DMS153 treated with DMSO at 0.1 percent for 48 hours (cell line): ENCODE measurements at regions not wholly inside any gene's neighbourhood (a gene's known extent, or its start where the extent isn't known, plus 50 kb on each side); places are given as distances from the start of the nearest gene placed in this dataset.
"Not testable (repeated sequence)": the region's sequence is repeated elsewhere in the genome, so short reads cannot be mapped to it uniquely, and the experiment has no call there.

Experiments used
- DNase-seq: peaks from one replicate; lab custom pipeline; 2025; ENCODE audit not compliant: unreplicated experiment; lab: John Stamatoyannopoulos, UW

DNA sequence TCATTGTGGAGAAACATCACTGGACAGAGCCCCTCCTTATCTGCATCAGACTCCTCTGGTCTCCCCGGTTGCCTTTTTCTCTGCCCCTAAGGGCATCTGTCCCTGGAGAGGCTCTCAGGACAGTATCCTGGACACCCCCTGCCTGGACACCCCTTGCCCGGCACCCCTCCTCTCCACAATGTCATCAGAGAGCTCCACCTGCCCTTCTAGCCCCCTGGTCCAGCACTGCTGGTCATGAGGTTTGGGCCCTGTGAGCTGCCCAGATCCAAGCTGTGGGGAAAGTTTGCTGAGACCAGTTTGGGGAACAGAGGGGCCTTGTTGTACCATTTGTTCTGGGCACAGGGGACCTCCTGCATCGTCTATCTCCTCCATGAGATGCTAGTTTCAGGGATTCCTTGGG lies 335.2 kb downstream of the CACNA1B start:
- DNase-seq = not testable (repeated sequence)

DNA sequence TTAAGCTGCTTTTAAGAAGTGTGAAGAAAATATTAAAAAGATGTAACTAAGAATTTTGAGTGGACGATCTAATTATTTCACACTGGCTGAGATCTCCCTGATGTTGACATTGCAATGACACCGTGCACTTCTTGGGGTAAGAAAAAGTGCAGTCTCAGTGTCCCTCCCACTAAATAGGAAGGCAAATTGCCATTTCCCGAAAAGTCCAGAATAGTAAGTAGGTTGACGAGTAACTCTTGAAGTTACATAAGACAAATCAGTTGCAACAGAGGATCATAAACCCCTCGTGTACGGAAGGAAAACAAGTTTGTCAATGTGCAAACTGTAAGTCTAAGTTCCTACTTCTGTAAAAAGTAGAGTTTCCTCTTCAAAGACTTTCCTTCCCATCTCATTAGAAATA lies 336.2 kb downstream of the CACNA1B start:
- not testable (repeated sequence) for DNase-seq

DNA sequence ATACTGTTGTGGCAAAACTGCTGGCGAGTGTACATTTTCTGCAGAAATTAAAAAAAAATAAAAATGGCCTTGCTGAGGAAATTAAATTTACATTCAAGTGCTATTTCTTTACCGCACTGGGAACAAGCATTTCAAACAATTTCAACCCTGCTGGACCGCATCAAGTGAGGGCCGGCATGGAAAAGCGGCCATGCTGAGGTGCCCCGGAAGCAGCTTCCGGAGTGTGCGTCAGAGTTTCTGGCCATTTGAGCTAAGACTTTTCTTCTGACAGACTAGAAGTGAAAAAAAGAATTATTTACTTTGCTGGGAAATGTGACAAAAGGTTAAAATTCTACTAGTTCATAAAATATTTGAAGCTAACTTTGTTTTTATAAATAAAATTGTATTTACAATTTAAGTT lies 337.0 kb downstream of the CACNA1B start:
- DNase-seq = not testable (repeated sequence)

DNA sequence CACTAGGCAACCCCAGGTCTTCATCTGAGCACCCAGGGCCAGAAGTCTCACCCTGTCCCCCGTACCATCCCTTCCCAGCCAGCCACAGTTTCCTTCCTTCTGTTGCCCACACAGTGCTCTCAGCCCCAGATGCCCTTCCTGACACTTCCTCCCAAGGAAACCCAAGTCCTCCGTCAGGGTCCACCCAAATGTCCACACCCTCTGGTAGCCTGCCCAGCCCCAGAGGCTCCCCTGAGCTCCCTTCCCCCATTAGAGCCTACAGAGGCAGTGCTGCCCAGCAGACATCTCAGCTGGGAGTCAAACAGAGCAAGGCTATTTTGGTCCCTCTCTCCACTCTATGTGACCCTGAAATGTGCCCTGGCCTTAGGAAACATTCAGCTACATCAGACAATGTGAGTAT lies 338.0 kb downstream of the CACNA1B start:
- DNase-seq = not testable (repeated sequence)

DNA sequence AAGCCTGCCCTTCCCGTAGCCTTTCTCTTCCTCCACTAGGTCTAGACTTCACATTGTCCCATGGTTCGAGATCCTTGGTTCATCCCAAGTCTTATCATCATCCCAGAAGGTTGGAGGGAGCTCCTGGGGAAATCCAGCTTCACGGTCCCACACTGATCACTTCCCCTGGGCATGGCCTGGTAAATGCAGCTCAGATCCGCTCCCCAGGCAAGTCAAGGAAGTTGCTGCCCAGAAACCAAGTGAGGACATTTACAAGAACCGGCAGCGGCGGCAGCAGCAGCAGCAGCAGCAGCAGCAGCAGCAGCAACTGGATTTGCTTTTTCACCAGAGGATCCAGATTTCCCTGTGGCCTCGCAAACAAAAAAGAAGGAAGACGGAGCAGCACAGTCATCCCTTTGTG lies 339.2 kb downstream of the CACNA1B start:
- DNase-seq = not testable (repeated sequence)

DNA sequence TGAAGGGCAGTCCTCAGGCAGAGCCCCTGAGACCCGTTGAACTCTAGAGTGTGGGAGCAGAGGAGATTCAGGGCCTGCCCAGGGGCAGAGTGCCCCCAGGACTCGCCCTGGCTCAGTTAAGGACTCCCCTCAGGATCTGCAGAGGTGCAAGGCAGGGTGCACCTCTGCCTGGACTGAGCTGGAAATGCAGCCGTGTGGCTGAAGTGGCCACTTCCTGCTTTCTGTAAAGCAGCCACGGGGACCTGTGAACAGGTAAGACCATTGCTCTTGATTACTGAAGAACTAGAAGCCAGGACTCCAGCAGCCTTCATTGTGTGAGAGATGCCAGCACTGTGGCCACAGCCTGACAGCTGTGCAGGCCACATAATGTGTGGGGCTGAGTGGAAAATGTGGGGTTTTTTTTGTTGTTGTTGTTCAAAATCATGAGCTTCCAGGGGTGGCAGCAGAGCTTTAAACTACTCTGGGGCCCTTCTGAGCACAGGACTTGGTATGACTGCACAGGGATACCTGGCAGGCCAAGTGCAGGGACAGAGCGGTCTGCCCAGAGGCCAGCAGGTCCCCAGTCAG lies 339.8 kb downstream of the CACNA1B start:
- peak; percentile 1 for DNase-seq

DNA sequence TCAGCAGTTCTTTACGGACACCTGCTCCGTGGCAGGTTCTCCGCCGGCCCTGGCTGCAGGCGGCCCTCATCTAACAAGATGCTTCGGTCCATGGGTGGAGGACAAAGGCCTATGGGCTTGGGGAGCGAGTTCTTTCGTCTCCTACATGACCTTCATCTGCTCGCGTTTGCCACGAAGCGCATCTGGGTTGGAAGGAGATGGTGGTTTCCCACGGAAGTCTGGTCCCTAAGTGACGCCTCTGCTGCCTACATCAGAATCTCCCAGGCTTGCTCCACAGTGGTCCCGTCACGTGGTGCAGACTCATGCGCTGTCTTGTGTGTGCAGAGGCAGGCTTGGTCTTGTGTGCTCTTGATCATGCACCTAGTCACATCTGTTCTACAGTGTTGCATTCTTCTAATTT lies 341.7 kb downstream of the CACNA1B start:
- DNase-seq = not testable (repeated sequence)

DNA sequence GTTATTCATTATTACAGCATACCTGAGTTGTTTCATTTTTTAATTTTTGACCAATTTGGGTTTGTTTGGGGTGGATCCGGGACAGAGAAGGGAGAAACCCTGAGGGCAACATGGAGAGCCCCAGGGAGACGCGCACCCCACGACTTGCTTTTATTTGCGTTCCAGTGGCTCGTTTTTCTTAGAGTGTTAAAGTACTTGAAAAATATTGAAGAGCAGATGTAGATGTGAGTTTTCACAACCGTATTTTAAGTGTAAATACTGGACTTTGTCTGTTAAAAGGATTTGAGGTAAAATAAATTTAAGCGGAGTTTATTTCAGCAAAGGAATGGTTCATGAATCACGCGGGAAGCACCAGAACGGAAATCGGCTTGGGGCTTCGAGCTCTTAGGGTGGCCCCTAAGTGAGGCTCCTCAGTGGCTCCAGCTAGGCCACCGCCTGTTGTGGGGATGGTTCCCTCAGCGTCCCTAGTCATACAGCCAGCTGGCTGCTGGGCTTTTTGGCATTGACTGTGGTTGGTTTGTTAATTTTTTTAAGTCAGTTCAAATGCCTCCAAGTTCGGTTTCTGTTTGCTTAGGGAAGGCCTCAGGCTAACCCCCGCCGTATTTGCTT lies 344.0 kb downstream of the CACNA1B start:
- DNase-seq = not testable (repeated sequence)

DNA sequence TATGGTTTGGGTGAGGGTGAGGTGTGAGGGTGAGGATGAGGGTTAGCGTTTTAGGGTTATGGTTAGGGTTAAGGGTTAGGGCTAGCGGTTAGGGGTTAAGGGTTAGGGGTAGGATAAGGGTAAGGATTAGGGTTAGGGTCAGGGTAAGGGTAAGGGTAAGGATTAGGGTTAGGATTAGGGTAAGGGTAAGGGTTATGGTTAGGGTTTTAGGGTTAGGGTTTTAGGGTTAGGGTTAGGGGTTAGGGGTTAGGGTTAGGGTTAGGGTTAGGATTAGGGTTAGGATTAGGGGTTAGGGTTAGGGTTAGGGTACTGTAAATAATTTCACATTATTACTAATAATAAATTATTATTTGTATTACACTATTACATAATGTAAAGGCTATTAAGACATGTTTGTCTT lies 359.5 kb downstream of the CACNA1B start:
- DNase-seq = not testable (repeated sequence)

DNA sequence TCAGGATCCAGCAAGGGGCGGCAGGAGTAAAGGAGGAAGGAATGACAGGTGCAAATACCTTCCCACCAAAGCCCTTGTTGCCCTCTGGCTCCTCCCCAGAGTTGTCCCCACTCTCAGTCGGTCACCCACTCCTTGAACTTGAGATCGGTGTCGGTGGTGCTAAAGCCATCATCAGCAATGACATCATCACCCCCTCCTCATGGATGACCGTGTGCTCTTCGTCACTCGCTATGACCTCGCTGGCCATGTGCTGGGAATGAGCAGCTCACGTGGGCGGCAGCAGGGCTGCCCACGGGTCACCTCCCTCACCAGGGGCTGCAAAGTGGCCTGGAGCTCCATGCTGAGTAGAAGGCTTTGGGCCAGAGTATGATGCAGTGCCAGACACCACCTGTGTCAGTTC lies 405.3 kb downstream of the CACNA1B start:
- DNase-seq = not testable (repeated sequence)
